Smooth muscle cell (in vitro differentiated cells): ENCODE measurements at regions not wholly inside any gene's neighbourhood (a gene's known extent, or its start where the extent isn't known, plus 50 kb on each side); places are given as distances from the start of the nearest gene placed in this dataset.

ENCODE experiments used
- DNase-seq: peaks from one replicate; lab custom pipeline; 2025; ENCODE audit not compliant: unreplicated experiment; lab: John Stamatoyannopoulos, UW
- H2AFZ ChIP-seq: fragments of 200-600 bp; sonication (generic); 2 replicates; pipeline ENCODE4 v1.6.0; 2016; ENCODE audit warnings: antibody characterized with exemption, low read depth, mild to moderate bottlenecking
- H3F3A ChIP-seq: fragments of 200-600 bp; sonication (generic); 2 replicates; pipeline ENCODE4 v1.6.0; 2017; ENCODE audit warnings: antibody characterized with exemption, low read depth
- H3K27ac ChIP-seq: fragments of 200-600 bp; sonication (generic); 2 replicates; pipeline ENCODE4 v1.5.1; 2016; ENCODE audit warnings: low read depth, mild to moderate bottlenecking
- H3K27me3 ChIP-seq: fragments of 200-600 bp; sonication (generic); 2 replicates; pipeline ENCODE4 v1.6.1; 2016; ENCODE audit warnings: low read depth, mild to moderate bottlenecking
- H3K36me3 ChIP-seq: fragments of 200-600 bp; sonication (generic); 2 replicates; pipeline ENCODE4 v1.5.1; 2016; ENCODE audit warnings: low read depth
- H3K4me1 ChIP-seq: fragments of 200-600 bp; sonication (generic); 2 replicates; pipeline ENCODE4 v1.5.1; 2016; ENCODE audit warnings: low read depth
- H3K4me2 ChIP-seq: fragments of 200-600 bp; sonication (generic); 2 replicates; pipeline ENCODE4 v1.6.0; 2016; ENCODE audit warnings: mild to moderate bottlenecking
- H3K4me3 ChIP-seq: fragments of 200-600 bp; sonication (generic); 2 replicates; pipeline ENCODE4 v1.5.1; 2016; ENCODE audit warnings: mild to moderate bottlenecking
- H3K79me2 ChIP-seq: fragments of 200-600 bp; sonication (generic); 2 replicates; pipeline ENCODE4 v1.6.0; 2016; ENCODE audit warnings: low read depth, mild to moderate bottlenecking
- H3K9ac ChIP-seq: fragments of 200-600 bp; sonication (generic); 2 replicates; pipeline ENCODE4 v1.6.0; 2016; ENCODE audit warnings: low read depth
- H3K9me3 ChIP-seq: fragments of 200-600 bp; sonication (generic); replicated peaks from 2 replicates; pipeline ENCODE4 v1.5.1; 2016; ENCODE audit warnings: low read depth
- H4K20me1 ChIP-seq: fragments of 200-600 bp; sonication (generic); 2 replicates; pipeline ENCODE4 v1.6.0; 2016; ENCODE audit warnings: low read depth
- CTCF ChIP-seq: fragments of 200-600 bp; sonication (generic); IDR thresholded peaks from 2 replicates; pipeline ENCODE4 v1.5.1; 2017; ENCODE audit warnings: borderline replicate concordance, mild to moderate bottlenecking, antibody characterized with exemption; ENCODE audit not compliant: insufficient read depth, poor library complexity, severe bottlenecking
- WGBS: methylation state at CpG from one replicate; pipeline ENCODE4 v1.1.7; 2016; ENCODE audit warnings: low lambda C conversion rate; 5-methylcytosine and 5-hydroxymethylcytosine counted together

- TF ChIP-seq CTCF: no peak
- Histone ChIP-seq H3K79me2 (no peaks in the 10 kb centered on the region), H3K27ac (no peak overlapping the region), H3F3A (no peaks in the 10 kb centered on the region), H3K9me3 (no peaks in the 10 kb centered on the region), H3K4me2 (no peak overlapping the region), H4K20me1 (no peaks in the 10 kb centered on the region), H2AFZ (no peak overlapping the region), H3K27me3 (no peaks in the 10 kb centered on the region), H3K4me1 (no peaks in the 10 kb centered on the region), H3K4me3 (no peak overlapping the region), H3K9ac (no peak overlapping the region), H3K36me3 (no peaks in the 10 kb centered on the region)
- WGBS: 94% methylated on average over 5 of the region's 5 CpGs
- DNase-seq: no peak
These were observed 88.5 kb upstream of the ATG10 start for GRCh38 chr5:81883371-81883770.

GRCh38 chr5:81881595-81881994 is 90.2 kb upstream of the ATG10 start:
- no peaks in the 10 kb centered on the region for H3K27me3 ChIP-seq
- no peaks in the 10 kb centered on the region for H3K36me3 ChIP-seq
- no peak overlapping the region for H3K4me2 ChIP-seq
- H3K9me3 ChIP-seq: no peaks in the 10 kb centered on the region
- 86% methylated on average over 2 of the region's 2 CpGs for WGBS
- no peak for TF ChIP-seq CTCF
- no peak overlapping the region for H3K4me3 ChIP-seq
- no peaks in the 10 kb centered on the region for H4K20me1 ChIP-seq
- H2AFZ ChIP-seq: no peak overlapping the region
- no peaks in the 10 kb centered on the region for H3F3A ChIP-seq
- no peaks in the 10 kb centered on the region for H3K79me2 ChIP-seq
- DNase-seq: no peak
- no peaks in the 10 kb centered on the region for H3K4me1 ChIP-seq
- no peak overlapping the region for H3K27ac ChIP-seq
- no peak overlapping the region for H3K9ac ChIP-seq

GRCh38 chr5:81879936-81880335 is 91.9 kb upstream of the ATG10 start:
- DNase-seq: no peak
- no peaks in the 10 kb centered on the region for H3K4me1 ChIP-seq
- WGBS: 77% methylated on average over 3 of the region's 3 CpGs
- no peak overlapping the region for H3K27ac ChIP-seq
- H4K20me1 ChIP-seq: no peaks in the 10 kb centered on the region
- H3F3A ChIP-seq: no peaks in the 10 kb centered on the region
- TF ChIP-seq CTCF: no peak
- no peaks in the 10 kb centered on the region for H3K27me3 ChIP-seq
- no peak overlapping the region for H3K4me3 ChIP-seq
- no peaks in the 10 kb centered on the region for H3K36me3 ChIP-seq
- no peak overlapping the region for H3K4me2 ChIP-seq
- H3K9me3 ChIP-seq: no peaks in the 10 kb centered on the region
- no peak overlapping the region for H2AFZ ChIP-seq
- no peaks in the 10 kb centered on the region for H3K79me2 ChIP-seq
- no peak overlapping the region for H3K9ac ChIP-seq

GRCh38 chr5:81878333-81878732 is 93.5 kb upstream of the ATG10 start:
- H3K27me3 ChIP-seq: no peaks in the 10 kb centered on the region
- no peak for TF ChIP-seq CTCF
- no peaks in the 10 kb centered on the region for H3K9me3 ChIP-seq
- H3K27ac ChIP-seq: no peak overlapping the region
- H3K9ac ChIP-seq: no peak overlapping the region
- H3K36me3 ChIP-seq: no peaks in the 10 kb centered on the region
- H3K4me3 ChIP-seq: no peak overlapping the region
- H3K4me2 ChIP-seq: no peak overlapping the region
- no peaks in the 10 kb centered on the region for H3K4me1 ChIP-seq
- H3K79me2 ChIP-seq: no peaks in the 10 kb centered on the region
- H4K20me1 ChIP-seq: no peaks in the 10 kb centered on the region
- H3F3A ChIP-seq: no peaks in the 10 kb centered on the region
- no peak for DNase-seq
- H2AFZ ChIP-seq: no peak overlapping the region
